OCI-M1 (cell line): ENCODE measurements at regions not wholly inside any gene's neighbourhood (a gene's known extent, or its start where the extent isn't known, plus 50 kb on each side); places are given as distances from the start of the nearest gene placed in this dataset.
A peak's percentile ranks its signal among the peaks of the same experiment; 100 is the strongest.
"Not testable (repeated sequence)": the region's sequence is repeated elsewhere in the genome, so short reads cannot be mapped to it uniquely, and the experiment has no call there.

Experiments used
- DNase-seq: peaks from one replicate; lab custom pipeline; 2025; lab: John Stamatoyannopoulos, UW

- DNase-seq: not testable (repeated sequence)
Measured at GRCh38 chr20:64327223-64327549, 71.6 kb downstream of the PCMTD2 start.

GRCh38 chr20:64327550-64328317, 72.2 kb downstream of the PCMTD2 start:
- DNase-seq: peak; percentile 26

DNA sequence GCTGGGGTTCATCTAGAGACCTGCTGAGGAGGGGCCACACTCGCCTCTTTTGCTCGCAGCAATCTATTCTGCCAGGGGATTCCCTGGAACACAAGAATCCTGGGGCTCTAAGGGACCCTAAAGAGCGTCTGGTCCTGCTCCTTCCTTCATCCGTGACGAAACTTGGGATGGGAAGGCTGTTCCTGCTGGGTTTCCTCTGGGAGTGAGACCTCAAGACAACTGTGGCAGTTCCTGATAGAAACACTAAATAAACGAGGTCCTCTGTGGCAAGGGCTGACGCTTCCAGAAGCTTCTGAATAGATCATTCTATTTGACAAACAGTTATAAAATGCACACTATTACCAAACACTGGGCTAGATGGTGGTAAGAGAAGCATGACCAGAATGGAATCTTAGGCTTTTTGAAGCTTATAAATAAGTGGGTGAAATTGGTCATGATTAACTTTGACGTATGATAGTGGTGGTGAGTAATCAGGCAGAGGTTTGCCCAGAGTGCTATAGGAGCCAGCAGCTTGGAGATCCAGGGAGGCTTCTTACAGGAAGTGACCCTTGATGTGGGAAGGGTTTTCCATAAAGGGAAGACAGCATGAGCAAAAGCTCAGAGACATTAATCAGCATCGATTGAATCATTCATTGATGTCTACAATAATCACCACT, 73.2 kb downstream of the PCMTD2 start:
- peak; percentile 11 for DNase-seq

DNA sequence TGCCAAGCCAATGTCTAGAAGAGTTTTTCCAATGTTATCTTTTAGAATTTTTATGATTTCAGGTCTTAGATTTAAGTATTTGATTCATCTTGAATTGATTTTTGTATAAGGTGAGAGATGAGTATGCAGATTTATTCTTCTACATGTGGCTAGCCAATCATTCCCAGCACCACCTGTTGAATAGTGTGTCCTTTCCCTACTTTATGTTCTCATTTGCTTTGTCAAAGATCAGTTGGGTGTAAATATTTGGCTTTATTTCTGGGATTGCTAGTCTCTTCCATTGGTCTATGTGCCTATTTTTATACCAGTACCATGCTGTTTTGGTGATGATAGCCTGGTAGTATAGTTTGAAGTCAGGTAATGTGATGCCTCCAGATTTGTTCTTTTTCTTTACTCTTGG, 77.1 kb downstream of the PCMTD2 start:
- DNase-seq: not testable (repeated sequence)
